GM18861 (cell line): ENCODE measurements at regions not wholly inside any gene's neighbourhood (a gene's known extent, or its start where the extent isn't known, plus 50 kb on each side); places are given as distances from the start of the nearest gene placed in this dataset.

Experiments
- ATAC-seq: cut with Tn5 transposase; IDR thresholded peaks from one replicate; pipeline ENCODE4 v1.9.1; 2021; ENCODE audit not compliant: unreplicated experiment

GRCh38 chr10:131519723-131520605, 208.4 kb upstream of the TCERG1L start:
- no peak for ATAC-seq

- ATAC-seq: no peak
Observed at GRCh38 chr10:131531265-131532190, 220.0 kb upstream of the TCERG1L start.

- no peak for ATAC-seq
Observed at GRCh38 chr10:131532291-131532690, 220.8 kb upstream of the TCERG1L start.

DNA sequence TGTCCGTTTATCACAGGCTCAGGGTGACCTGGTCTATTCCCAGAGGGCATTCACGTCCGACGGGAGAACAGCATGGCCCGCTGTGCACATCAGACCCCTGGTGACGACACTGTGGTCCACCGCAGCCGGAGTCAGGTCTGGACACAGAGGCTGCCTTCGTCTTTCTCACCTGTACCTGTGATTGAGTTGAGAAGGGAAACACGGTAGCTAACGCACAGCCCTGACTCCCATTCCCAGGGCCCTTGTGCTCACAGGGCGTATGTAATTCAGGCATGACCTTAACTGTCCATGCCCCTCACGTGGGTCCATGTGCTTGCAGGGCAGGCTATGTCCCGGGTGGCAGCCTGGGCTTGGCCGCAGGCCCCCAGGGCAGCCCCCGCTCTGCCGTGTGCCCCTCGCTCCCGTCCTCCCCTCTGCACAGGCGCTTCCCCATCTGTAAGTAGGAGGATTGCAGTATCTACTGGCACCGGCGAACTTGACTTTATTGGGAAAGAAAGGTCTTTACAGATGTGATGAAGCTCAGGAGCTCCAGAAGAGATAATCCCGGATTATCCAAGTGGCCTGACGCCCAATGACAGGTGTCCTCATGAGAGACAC, 221.3 kb upstream of the TCERG1L start:
- ATAC-seq: no peak

- ATAC-seq: no peak
Observed at GRCh38 chr10:131533846-131534526, 222.5 kb upstream of the TCERG1L start.

- ATAC-seq: no peak
Observed at GRCh38 chr10:131534836-131535235, 223.3 kb upstream of the TCERG1L start.

- ATAC-seq: no peak
Observed at GRCh38 chr10:131536676-131537075, 225.2 kb upstream of the TCERG1L start.

DNA sequence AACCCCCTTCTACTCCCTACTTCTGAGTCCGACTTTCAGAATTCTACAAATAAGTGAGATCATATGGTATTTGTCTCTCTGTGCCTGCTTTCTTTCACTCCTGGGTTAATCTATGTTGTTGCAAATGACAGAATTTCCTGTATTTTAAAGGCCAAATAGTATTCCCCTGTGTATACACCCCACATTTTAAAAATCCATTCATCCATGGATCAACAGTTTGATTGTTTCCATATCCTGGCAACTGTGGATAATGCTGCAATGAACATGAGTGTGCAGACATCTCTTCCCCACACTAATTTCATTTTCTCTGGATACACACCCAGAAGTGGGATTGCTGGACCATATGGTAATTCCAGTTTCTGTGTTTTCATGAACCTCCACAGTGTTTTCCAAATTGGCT, 225.8 kb upstream of the TCERG1L start:
- ATAC-seq: no peak

DNA sequence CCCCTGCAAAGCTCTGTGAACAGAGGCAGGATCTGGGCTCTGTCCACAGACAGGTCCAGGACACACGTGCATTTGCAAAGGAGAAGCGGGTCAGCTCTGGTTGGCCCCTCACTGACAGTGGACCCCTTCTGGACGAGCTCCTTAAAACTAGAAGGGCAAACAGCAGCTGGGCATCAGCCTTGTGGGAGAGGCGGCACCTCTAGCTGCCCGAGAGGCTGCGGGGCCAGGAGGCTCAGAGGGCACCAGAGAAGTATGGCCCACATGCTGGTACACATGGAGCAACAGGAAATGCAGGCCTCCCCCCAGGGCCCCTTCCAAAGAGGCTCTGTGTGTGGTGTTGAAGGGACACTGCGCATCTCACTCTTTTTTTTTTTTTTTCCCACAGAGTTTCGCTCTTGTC, 233.0 kb upstream of the TCERG1L start:
- no peak for ATAC-seq

DNA sequence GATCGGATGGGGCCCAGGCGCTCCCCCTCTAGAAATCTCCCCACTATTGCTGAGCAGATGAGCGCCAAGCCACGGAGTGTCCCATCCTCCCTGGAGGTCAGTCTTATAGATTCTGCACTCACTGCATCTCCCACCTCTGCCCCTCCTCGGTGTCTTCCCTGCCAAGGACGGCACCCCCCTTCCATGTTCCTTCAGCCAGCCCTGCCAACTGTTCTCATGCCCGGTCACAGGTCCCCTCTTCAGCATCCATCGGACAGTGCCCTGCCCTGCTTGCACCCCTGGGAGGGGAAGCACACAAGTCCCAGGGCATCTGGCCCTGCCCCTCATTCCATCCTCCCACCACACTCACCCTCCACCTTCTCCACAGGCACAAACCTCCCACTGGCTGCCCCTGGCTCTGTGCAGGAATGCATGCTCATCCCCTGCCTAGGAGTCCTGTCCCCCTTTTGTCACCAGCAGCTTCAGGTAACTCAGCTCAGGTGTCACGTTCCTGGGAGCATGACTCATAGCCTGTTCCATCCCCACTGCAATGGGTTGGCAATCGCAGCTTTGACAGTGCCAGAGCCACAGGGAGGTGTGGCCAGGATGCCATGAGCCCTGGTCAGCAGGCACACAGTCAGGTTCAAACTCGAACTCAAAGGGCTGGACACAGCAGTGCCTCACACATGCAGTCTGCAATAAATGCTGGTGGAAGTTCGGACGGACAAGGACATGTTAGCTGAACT, 234.7 kb upstream of the TCERG1L start:
- ATAC-seq: no peak

GRCh38 chr10:131547129-131547799, 235.7 kb upstream of the TCERG1L start:
- ATAC-seq: no peak

DNA sequence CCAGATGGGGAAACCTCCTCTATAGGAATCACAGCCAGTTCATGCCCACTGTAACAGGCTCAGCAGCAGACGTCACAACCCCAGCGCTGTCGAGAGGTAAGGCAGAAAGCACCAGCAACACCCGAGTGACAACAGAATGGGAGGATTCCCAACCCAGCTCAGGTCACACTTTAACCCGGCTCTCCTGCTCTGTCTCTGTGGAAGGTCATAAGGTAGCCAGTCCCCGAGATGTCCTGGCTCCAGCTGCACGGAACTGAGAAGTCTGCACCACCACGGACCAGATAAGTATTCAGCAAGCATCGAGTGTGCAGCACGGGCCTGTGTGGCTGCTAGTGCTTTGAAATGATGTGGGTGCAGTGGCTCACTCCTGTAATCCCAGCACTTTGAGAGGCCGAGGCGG, 236.7 kb upstream of the TCERG1L start:
- no peak for ATAC-seq

DNA sequence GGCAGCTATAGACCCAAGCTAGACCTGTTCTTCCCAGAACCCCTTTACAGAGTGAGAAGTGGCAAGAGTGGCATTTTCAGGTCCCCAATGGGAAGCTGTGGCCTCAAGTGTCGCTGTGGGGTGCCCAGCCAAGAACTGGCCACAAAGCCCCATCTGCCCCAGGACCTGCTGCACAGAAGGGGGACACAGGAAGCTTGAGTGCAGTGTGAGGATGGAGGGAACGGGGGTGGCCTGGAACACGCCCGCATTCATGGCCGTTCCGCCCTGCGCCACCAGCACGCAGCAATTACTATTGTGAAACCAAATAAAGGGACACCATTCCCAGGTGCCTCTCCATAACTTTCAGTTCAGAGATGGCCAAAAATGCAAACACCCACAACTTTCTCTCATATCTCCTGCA, 237.6 kb upstream of the TCERG1L start:
- no peak for ATAC-seq

- ATAC-seq: no peak
Observed at GRCh38 chr10:131553121-131553520, 241.6 kb upstream of the TCERG1L start.

- no peak for ATAC-seq
Observed at GRCh38 chr10:131553581-131553980, 242.1 kb upstream of the TCERG1L start.

- no peak for ATAC-seq
Observed at GRCh38 chr10:131554821-131555220, 243.3 kb upstream of the TCERG1L start.

GRCh38 chr10:131555406-131555805, 243.9 kb upstream of the TCERG1L start:
- no peak for ATAC-seq

GRCh38 chr10:131556061-131556896, 244.8 kb upstream of the TCERG1L start:
- no peak for ATAC-seq
